D721Med (cell line): ENCODE measurements at regions not wholly inside any gene's neighbourhood (a gene's known extent, or its start where the extent isn't known, plus 50 kb on each side); places are given as distances from the start of the nearest gene placed in this dataset.

Source experiments
- DNase-seq: peaks from one replicate; pipeline ENCODE4 v3.0.0; 2011; ENCODE audit warnings: low spot score; ENCODE audit not compliant: insufficient read length
- FAIRE-seq: peaks from 2 replicates; lab custom pipeline; 2011; peaks lifted over from hg19 to GRCh38; lab: Jason Lieb, UNC
- TF ChIP-seq, protein P1 (sequence below): IDR thresholded peaks from 2 replicates; pipeline ENCODE4 v1.5.1; 2012; ENCODE audit warnings: mild to moderate bottlenecking, control low read depth; ENCODE audit not compliant: insufficient read depth; ENCODE audit errors: missing control alignments

DNA sequence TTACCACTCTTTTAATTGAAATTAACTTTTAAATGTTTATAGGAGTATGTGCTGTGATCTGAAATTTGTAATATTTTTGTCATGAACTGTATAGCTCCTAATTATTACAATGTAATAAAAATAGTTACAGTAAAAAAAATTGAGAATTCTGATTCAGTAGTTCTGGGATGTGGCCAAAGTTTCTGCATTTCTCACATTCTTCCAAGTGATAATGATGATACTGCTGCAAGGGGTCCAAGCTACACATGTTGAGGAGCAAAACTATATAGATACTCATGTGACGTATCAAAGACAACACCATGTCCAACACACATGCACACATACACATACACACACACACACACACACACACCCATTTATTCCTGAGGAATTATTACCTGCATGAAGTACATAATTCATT, 71.0 kb upstream of the FAM83B start:
- no peak for DNase-seq
- TF ChIP-seq, protein P1, sequence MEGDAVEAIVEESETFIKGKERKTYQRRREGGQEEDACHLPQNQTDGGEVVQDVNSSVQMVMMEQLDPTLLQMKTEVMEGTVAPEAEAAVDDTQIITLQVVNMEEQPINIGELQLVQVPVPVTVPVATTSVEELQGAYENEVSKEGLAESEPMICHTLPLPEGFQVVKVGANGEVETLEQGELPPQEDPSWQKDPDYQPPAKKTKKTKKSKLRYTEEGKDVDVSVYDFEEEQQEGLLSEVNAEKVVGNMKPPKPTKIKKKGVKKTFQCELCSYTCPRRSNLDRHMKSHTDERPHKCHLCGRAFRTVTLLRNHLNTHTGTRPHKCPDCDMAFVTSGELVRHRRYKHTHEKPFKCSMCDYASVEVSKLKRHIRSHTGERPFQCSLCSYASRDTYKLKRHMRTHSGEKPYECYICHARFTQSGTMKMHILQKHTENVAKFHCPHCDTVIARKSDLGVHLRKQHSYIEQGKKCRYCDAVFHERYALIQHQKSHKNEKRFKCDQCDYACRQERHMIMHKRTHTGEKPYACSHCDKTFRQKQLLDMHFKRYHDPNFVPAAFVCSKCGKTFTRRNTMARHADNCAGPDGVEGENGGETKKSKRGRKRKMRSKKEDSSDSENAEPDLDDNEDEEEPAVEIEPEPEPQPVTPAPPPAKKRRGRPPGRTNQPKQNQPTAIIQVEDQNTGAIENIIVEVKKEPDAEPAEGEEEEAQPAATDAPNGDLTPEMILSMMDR: no peak
- no peak for FAIRE-seq

- TF ChIP-seq, protein P1: no peak
- FAIRE-seq (no peak), DNase-seq (no peak)
These were observed 69.7 kb upstream of the FAM83B start for GRCh38 chr6:54776891-54777290.

DNA sequence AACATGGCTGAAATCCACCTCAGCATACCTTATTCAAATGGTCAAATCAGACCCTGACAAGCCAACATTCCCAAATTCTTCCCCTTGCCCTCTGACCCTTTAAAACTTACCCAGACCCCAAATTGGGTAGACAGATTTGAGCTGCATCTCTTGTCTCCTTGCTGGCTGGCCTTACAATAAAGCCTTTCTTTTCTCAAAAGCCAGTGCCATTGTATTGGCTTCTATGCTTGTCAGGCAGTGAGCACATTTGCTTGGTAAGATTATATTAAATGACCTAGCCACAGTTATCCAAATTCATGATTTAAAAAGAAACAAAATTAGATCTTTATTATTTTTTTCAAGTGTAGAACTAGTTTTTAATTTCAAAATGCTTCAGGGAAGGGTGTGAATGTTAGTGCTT, 67.8 kb upstream of the FAM83B start:
- no peak for FAIRE-seq
- TF ChIP-seq, protein P1: no peak
- no peak for DNase-seq

DNA sequence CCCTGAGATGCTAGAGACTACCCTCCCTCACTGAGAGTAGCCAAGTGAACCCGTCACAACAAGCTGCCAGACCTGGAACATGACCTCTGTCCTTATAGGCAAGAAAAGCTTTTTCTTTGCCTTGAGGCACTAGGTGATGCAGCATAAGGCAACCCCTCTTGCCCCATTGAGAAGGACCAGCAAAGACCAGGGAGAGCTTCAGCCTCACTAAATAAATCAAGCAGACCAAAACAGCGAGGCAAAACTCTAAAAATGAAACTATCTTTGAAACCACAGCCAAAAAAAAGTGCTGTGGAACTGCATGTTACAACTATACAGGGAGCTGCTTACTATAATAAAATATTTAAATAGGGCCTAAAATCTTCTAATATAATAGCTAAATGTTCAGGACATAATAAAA, 62.6 kb upstream of the FAM83B start:
- no peak for DNase-seq
- TF ChIP-seq, protein P1: no peak
- FAIRE-seq: no peak

DNA sequence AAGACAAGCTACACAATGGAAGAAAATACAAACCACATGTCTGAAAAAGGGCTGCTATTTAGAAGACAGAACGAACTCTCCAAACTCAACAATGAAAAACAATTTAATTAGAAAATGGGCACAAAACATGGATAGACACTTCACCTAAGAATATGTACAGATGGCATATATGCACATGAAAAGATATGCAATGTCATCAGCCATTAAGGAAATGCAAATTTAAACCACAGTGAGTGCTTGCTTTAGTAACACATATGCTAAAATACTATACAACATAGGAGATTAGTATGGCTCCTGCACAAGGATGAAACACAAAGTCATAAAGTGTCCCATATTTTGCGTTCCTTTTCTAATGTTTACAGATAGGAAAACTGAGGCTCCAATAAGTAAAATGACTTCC, 60.4 kb upstream of the FAM83B start:
- no peak for FAIRE-seq
- DNase-seq: no peak
- TF ChIP-seq, protein P1: no peak

- DNase-seq: no peak
- TF ChIP-seq, protein P1: no peak
- no peak for FAIRE-seq
These were observed 58.7 kb upstream of the FAM83B start for GRCh38 chr6:54787825-54788224.
